Umbilical cord (tissue), 1 donor: ENCODE measurements at regions not wholly inside any gene's neighbourhood (a gene's known extent, or its start where the extent isn't known, plus 50 kb on each side); places are given as distances from the start of the nearest gene placed in this dataset.

Source experiments
- DNase-seq: peaks from one replicate; pipeline ENCODE4 v3.0.0-alpha.2; 2015; ENCODE audit warnings: low spot score

DNA sequence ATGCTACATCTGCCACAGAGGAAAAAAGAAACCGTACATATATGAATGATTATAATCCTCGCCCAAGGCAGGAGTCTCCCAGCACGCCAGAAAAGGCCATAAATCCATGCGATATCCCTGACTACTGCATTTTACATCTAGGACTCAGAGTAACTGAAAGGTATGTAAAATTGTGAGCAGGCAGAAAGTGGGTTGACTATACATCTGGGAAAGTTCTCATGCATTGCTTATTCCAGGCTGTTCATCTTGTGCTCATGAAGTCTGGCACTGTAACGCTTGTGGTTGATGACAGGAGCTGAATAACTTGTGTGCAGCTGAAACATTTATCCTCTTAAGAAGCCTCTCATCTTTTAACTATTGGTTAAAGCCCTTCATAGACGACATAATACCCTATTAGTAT is 193.4 kb upstream of the STEAP4 start:
- peak; percentile 85 for DNase-seq

DNA sequence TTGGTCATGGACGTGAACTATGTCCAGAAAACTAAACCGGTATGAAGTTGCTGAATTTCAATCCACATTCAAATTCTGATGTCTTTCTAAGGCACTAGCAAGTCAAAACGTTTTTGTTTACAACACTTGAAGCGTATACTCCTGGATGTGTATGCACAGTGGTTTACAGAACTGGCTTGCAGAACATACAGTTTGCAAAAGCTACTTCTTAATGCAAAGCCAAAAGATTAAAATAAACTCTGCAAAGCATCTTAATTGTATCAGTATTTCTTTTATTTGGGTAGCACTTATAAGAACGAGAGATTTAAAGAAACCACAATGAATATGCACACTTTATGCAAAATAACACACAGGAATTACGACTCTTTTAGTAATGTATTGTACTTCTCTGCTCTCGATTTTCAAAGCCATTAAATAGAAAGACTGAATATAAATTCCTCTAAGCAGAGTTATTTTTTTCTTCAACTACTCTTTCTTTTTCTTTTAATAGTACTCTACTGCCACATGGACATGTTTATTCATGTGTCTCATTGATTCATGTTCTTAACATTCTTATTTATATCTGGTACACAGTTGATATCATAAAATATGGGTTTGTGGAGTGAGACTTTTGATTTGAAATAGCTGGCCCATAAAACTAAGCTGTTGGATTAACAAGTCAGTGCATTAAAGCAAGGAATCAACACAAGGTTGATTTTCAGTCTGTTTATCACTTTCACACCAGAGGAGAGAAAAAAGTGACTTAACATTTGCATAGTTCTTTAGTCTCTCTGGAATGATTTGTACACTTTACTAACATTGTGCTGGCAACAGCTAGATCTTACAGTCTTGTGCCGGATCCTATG is 189.4 kb upstream of the STEAP4 start:
- DNase-seq: no peak

DNA sequence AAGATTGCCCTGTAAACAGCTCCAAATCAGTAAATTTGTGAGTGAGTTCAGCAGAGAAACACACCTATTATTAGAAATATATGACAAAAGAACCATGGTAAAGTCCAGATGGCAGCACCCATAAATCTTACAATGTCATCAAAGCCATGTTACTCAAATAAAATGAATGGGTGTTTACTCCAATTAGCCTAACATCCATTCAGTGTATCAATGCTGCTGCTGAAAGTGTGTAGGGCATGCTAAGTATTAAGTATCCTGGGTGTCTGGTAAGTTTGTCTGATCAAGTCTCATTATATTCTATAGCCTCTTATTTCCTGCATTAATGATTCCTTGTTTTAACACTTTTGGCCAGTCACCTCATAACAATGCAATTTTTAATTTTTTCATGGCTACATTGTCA is 185.5 kb upstream of the STEAP4 start:
- no peak for DNase-seq

DNA sequence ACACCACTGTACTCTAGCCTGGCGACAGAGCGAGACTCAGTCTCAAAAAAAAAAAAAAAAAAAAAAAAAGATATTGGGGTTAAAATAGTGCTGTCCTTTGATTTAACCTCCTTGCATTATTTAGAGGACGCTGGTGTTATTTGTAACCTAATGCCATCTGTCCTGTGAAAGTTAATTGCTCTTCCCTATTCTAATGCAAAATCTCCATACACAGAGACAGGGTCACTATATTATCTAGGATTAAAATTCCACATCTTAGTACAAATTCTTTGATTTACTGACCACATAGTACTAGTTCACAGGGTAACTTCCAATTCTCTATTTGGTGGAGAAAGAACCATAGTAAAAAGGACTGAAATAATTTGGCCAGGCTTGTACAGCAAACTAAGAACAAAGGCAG is 184.2 kb upstream of the STEAP4 start:
- no peak for DNase-seq

DNA sequence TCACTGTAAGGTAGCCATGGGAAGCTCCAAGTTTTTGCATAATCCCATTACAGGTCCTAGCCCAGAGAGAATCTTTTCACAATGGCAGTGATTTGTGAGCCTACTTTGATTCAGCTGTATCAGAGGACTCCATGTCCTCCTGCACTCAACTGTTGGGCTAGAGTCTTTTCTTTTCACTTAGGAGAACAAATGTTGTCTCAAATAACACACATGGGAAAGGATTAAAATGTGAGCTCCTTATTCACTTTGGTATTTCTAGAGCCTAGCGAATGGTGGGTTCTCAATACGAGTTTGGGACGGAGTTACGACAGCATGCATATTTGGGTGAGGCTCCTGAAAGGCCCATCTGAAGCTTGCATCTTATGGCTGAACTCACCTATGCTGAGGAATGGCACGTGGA is 183.5 kb upstream of the STEAP4 start:
- no peak for DNase-seq

DNA sequence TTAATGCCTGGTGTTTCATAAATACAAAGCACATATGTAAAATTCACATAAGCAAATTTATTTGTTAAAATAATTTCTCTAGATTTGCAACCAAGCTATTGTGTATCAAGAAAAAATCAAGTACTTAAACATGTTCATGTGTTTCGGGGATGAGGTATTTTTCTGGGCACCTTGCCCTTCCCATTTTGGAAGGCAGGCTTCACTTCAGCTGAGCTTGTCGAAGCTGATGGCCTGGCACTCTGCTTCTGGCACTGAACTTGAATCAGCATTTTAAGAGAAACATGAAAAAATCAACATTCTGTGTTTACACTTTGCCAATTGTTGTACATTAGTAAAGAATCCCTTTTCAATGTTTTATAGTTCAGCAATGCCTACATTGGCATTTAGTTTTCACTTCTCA is 179.1 kb upstream of the STEAP4 start:
- no peak for DNase-seq

DNA sequence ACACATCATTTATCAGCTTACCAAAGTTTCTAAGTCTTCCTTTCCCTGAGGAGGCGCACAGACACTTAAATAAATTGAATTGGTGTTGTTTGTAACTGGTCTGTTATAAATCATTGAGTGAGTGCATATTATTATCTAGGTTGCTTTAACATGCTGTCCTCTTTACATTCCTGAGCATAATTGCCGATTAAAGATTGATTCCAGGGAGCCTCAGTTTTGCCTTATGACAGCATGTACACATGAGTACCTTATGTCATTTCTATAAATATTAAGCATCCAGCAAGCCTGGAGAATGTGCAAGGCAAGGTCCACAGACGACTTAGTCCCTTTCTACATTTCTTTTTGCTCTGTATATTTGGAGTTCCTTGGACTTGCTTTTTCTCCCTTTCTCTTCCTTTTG is 177.9 kb upstream of the STEAP4 start:
- DNase-seq: no peak

DNA sequence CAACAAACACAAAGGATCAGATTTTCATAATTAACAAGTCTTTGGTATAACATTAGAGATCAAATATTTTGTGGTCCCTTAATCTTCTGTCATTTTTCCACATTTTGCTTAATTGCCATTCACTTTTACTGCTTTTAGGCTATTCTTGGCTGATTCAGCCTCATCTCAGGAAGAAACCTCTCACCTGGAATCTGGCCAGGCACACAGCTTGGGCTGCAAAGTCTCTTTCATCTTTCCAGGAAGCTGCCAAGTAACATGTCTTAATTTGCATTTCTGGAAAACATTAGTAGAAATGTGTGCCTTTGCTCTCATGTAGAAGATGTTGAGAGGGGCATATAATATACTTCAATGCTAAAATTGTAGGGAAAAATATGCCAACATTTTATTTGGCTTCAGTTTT is 174.2 kb upstream of the STEAP4 start:
- peak; percentile 53 for DNase-seq

DNA sequence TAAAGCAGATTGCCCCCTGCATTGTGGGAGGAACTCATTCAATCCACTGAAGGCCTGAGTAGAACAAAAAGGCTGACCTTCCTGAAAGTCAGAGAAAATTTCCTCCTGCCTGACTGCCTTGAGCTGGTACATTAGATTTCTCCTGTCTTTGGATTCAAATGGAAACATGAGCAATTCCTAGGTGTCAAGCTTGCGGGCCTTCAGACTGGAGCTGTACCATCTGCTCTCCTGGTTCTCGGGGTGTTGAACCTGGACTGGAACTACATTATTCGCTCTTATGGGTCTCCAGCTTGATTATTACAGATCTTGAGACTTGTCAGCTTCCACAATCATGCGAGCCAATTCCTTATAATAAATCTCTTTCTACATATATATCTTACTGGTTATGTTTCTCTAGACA is 173.6 kb upstream of the STEAP4 start:
- DNase-seq: no peak

DNA sequence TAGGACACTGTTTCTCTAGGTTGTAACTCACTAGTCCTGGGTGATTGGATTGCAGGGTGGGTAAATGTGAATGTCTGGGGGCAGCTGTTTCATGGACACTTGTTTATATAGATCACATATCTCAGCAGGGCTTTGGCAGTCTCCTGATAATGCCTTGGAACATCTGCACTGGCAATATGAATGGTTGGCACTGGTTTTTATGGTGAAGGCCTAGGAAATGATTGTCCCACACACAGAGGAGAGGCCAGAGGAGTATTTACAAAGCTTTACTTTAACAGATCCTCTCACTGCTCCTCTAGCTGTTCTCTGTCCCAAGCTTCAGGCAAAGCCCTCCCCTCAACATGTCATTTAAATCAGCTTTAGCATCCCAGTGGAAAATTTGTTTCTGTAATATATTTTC is 171.3 kb upstream of the STEAP4 start:
- no peak for DNase-seq

DNA sequence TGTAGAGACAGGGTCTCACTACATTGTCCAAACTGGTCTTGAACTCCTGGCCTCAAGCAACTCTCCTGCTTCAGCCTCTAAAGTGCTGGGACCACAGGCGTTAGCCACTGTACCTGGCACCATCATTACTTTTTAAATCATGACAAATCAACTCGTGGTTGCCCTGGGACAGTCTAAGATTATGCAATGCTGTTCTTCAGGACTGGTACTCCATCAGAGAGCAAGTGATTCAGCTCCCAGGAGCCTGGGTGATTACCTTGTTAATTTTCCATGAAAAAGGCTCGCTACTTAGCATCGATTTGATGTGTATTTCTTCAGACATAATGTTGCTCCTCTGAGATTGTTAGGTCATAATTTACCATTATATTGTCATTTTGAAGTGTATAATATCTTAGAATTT is 158.9 kb upstream of the STEAP4 start:
- DNase-seq: no peak

DNA sequence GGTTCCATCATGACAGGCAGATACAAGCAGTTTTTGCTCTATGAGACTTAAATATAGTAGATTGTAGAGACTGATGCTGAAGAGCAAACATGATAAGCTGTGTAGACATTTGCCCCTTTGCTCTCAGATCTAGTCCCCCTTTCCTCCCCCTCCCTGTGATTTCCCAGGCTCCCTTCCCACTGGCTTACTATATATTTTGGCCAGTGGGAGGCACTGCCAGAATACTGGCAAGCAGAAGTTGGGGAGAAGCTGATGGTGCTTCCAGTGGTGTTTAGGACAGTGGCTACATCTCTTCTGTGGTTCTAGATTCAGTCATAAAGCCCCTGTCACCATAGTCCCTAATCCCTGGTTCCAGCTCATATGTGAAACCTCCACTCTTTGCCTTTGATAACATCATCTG is 156.1 kb upstream of the STEAP4 start:
- no peak for DNase-seq

DNA sequence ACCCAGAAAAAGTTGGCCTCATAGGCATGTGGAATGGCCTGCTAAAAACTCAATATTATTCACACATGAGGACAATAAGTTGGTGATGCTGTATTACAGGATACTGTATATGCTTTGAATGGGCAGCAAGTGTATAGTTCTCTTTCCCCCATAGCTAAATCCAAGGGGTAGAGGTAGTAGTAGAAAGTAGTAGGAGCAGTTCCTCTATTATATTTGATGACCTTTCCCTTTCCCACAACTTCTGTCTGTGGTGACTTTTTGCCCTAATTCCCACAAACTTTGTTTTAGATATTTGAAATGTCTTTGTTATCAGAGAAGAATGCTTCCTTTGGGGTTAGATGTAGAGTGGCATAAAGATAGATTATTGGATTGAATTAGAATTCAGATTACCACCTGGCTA is 154.0 kb upstream of the STEAP4 start:
- DNase-seq: no peak

DNA sequence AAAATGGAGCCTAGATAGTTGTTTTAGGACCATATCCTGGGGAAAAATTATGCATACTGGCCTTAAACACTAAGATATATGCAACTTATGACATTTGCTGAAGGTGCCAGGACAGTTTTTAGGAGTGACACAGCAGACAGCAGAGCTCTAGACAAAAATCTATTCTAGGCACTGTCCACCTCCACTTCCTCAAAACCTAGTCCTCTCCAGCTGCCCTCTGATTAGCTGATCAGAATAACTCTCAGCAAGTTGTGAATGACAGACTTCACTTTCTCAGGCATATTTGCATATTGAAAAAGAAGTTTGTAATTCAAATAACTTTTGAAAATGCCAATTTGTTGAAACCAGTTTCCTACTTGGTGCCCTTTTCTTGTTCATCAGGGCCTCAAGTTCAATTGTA is 152.3 kb upstream of the STEAP4 start:
- no peak for DNase-seq

DNA sequence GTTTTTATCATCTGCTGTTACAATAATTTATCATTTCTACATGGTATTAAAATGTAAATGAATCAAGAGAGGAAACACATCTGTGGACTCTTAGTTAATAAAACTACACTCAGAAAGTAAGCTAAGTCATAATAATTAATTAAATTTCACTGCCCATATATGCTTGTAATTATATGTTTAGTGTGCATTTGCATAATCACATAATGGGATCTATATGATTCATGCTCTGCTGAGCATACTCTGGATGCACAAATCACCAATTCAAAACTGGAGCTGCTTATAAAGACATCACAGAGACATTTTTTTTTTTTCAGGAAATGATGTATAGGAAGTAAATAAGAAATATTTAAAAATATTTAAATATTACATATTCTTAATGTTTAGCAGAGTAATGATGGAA is 151.6 kb upstream of the STEAP4 start:
- DNase-seq: no peak

DNA sequence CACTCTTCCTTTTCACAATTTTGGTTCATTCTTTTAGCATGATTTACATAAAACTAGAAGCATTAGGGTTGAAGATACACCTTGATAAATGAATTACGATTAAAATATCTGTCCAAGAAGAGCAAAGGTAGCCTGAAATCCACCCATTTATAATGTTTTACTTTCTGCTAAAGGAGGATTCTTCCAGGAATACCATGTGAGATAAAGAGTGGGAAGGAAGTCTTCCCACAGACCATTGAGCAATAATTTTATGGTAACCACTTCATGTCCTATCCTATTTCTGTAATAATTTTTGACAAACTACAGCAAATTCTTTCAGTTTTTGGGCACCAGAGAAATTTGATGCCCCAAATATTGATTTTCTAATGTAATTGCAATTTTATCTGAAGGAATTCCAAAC is 150.6 kb upstream of the STEAP4 start:
- DNase-seq: no peak

DNA sequence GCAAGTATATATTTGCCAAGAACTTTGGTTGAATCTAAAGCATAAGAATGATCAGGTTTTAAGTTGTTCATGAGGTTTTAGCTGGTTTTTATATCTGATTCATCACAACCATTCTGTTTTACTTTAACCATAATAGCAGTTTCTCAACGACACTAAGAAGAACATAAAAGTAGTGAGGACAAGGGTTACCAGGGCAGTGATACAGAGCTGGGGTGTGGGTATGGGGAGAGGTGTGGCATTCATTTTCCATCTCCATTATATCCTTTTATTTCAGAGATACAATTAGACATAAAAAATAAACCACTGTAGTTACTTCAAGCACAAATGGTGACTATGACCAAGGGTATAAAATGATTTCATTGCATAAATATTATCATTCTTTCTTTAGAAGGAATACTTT is 149.8 kb upstream of the STEAP4 start:
- DNase-seq: no peak

DNA sequence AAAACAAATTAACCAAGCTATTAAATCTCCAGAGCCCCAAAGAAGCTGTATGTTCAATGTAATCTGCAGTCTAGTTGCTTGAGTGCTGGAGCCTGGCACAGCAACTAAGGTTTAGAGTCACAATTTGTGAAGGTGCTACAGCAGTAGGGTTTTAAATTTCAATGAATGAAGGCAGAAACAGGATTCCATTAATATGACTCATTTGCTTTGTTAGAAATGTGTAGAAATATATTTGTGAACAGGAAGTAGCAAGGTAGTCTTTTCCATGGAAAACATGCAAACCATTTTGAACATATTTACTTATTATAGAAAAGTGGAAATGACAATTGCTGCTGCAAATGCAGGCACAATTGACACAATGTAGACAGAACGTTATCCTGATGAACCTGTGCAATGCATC is 149.0 kb upstream of the STEAP4 start:
- DNase-seq: no peak

DNA sequence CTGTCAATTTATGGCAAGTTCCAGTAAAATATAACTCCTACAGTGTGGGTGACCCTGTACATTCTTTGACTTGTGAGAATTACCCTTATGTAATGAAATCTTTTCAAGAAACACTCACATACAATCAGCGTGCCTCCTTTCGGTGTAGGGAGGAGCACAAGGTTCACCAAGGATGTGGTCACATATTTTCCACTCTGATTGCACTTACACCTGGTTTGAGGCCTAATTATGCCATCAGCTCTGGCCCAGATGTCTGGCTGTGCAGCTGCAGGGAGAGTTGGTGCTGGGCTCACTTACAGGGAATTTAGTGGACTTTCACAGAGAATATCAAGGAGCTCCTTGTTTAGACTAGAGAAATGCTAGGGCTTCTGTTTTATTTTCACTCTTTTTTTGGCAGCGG is 146.0 kb upstream of the STEAP4 start:
- no peak for DNase-seq

DNA sequence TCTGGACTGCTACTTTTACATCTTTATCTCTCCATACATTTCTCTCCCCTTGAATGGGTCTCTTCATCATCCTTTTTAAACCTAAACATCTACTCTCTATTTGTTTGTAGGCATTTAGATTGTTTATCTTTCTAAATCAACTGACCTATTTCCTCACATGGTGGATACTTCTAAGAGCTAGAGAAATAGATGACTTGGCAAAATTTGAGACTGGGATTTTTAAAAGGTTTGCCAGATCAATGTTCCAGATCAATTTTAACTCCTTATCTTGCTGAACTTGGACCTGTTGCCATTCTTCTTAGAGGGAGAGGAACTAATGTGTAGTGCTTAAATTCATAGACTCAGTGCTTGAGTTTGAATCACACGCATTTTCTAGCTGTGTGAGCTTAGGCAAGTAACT is 144.2 kb upstream of the STEAP4 start:
- DNase-seq: no peak

DNA sequence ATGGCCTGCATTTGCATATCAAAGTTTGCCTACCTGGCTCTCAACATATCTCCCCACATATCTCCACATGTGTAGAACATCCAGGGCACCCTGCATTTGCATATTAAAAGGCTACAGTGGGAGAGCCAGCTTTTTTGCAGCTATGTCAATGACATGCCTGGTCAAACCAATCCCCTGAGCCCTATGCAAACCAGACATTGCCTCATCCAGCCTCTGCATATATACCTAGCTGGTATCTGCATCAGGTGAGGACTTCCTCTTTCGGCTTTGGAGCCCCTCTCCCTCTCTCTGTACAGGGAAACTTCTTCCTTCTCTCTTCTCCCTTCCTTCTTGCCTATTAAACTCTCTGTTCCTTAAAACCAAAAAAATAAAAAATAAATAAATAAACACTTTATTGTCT is 142.7 kb upstream of the STEAP4 start:
- no peak for DNase-seq

DNA sequence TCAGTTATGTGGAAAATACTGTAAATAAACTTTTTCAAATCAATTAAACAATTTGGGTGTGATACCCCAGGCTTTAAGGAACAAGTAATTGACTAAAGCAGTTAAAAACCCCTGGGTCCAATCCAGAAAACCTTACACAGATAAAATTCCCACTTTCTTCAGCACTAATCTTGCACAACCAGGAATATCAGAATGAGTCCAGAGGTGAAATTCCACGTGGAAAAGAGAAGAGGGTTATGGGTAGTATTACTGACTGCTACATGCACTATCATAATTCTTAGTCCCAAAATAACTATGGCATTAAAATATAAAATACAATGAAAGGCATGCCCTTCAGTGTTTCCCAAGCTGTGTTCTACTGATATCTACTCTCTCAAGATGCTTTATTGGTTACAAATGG is 135.7 kb upstream of the STEAP4 start:
- DNase-seq: no peak

DNA sequence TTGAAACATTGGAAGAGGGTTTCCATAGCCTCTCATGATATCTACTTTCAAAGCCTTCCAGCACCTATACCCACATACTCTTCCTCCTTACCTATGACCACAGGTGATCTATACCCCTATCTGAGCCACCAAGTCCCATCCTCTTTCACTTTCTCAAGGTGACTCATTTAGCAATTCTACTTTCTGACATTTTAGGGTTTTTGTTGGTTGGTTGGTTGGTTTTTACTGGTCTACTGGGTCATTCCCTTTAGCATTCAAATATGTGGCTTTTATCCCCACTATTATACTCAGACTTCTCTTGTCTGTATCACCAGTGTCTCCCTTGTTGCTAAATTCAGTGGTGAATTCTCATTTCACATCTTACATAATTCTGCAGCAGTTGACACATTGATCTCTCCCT is 130.4 kb upstream of the STEAP4 start:
- no peak for DNase-seq

DNA sequence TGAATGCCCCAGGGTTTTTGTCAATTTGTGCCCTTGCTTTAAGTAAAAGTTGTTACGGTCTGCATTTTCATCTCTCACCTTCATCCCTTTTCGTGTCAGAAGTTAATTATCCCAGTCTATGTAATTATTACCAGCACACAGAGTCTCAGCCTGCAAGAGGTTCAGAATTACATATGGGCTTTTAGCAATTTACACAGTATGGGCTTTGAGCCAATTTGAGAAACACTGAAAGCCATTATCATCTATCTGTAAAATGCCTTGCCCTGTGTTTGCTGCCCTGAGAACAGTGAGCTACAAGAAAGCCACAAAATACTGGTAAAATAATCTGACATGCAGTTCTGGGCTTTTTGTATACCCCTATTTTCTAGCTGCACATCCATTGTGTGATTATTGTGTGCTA is 125.6 kb upstream of the STEAP4 start:
- no peak for DNase-seq
